Astrocyte of the spinal cord (primary cell): ENCODE measurements at regions not wholly inside any gene's neighbourhood (a gene's known extent, or its start where the extent isn't known, plus 50 kb on each side); places are given as distances from the start of the nearest gene placed in this dataset.

Source experiments
- DNase-seq: peaks from one replicate; pipeline ENCODE4 v3.0.0; 2011; ENCODE audit warnings: low read depth, low spot score
- H3K4me3 ChIP-seq: 2 replicates; pipeline ENCODE4 v1.5.1; 2011; ENCODE audit warnings: low read depth, mild to moderate bottlenecking, low read length, moderate library complexity
- CTCF ChIP-seq: IDR thresholded peaks from 2 replicates; pipeline ENCODE4 v1.5.1; 2012; ENCODE audit warnings: low read depth, mild to moderate bottlenecking, low read length, inconsistent platforms
- in situ Hi-C: cut with HindIII; loops from 2 replicates; pipeline ENCODE4 v1.10.0; 2017; ENCODE audit warnings: low sequenced_read_pairs

- TF ChIP-seq CTCF = peak; percentile 65
- H3K4me3 ChIP-seq = no peak overlapping the region
- peak; percentile 64 for DNase-seq
- in situ Hi-C loops = no loop called here
These were observed 106.6 kb upstream of the TMC3 start for GRCh38 chr15:81480645-81481053.

DNA sequence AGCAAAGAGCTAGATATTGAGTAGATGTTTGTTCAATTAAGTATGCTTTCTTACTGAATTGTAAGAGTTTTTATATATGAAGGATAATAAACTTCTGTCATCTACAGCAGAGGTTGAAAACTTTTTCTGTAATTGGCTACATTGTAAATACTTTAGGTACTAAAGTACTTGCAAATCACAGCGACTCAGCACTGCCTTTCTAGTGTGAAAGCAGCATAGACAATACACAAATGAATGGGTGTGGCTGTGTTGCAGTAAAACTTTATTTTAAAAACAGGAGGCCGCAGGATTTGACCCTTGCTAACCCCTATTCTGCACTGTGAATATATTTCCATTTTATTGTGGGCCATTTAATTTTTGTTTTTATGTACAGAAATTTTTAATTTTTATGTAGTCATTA lies 104.3 kb upstream of the TMC3 start:
- no peak for DNase-seq
- H3K4me3 ChIP-seq = no peak overlapping the region
- in situ Hi-C loops = no loop called here
- no peak for TF ChIP-seq CTCF

DNA sequence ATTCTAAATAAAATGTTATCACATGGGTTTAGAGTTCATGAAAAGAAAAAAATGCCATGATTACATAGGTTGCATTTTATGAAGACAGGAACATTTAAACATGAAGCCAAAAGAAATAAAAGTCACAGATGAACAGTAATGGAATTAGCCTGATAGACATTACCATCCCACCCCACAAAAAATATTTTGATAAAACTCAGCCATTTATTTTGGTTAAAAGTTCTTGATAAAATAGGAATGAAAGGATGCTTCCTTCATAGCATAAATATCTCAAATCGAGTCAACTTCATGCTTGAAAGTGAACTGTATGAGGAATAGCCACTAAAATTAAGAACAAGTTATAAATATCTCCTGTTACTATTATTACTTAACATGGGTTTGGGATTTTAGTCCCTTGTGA lies 101.9 kb upstream of the TMC3 start:
- in situ Hi-C loops = no loop called here
- no peak overlapping the region for H3K4me3 ChIP-seq
- TF ChIP-seq CTCF = no peak
- DNase-seq = no peak

DNA sequence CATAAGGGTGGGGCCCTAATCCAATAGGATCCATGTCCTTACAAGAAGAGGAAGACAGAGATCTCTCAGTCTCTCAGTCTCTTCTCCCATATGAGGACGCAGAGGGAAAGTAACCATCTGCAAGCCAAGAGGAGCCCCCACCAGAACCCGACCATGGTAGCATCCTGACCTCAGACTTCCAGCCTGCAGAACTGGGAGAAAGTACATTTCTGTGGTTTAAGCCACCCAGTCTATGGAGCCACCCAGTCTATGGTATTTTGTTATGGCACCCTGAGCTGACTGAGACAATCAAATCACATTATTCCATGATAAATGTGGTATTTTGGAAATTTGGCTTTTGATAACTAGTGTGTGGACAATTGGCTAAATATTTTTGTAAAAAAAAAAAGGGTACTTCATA lies 101.5 kb upstream of the TMC3 start:
- DNase-seq = no peak
- H3K4me3 ChIP-seq = no peak overlapping the region
- TF ChIP-seq CTCF = no peak
- in situ Hi-C loops = no loop called here

DNA sequence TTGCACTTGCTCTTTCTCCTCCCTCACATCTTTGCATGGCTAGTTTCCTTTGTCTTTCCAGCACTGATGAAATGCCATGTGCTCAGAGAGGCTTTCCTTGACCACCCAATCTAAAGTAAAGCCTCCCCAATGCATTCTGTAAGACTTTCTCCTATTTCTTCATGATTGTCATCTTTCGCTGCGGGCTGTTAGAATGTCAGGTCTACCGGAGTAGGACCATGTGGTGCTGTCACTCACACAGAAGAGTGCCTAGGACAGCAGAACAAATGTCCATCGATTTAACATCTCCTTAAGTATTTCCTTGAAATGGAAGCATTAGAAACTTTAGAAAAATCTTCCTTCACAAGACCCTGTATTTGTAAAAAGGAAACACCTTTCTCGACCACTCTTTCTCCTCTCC lies 99.9 kb upstream of the TMC3 start:
- in situ Hi-C loops = no loop called here
- no peak for TF ChIP-seq CTCF
- no peak overlapping the region for H3K4me3 ChIP-seq
- DNase-seq = no peak

DNA sequence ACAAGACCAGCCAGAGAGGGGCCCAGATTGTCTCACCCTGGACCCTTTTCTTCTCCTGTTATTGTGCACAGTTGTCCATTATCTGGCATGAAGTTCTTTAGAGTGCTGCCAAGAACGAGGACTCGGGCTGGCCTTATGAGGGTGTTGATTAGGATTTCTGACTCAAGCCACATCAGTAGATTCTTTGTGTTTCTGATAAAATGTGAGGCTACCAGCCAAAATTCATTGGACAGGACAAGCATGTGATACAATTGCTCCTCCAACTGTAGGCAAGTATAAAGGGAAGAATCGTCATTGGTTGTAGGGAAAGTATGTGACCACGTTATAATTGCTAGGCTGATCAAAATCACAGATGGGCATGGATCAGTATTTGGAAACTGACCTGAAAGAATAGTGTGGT lies 99.2 kb upstream of the TMC3 start:
- in situ Hi-C loops = no loop called here

More for the DNA sequence above, 99.2 kb upstream of the TMC3 start:
- H3K4me3 ChIP-seq = no peak overlapping the region
- TF ChIP-seq CTCF = no peak
- DNase-seq = no peak
